ENCODE measurements at regions not wholly inside any gene's neighbourhood (a gene's known extent, or its start where the extent isn't known, plus 50 kb on each side); places are given as distances from the start of the nearest gene placed in this dataset.

DNA sequence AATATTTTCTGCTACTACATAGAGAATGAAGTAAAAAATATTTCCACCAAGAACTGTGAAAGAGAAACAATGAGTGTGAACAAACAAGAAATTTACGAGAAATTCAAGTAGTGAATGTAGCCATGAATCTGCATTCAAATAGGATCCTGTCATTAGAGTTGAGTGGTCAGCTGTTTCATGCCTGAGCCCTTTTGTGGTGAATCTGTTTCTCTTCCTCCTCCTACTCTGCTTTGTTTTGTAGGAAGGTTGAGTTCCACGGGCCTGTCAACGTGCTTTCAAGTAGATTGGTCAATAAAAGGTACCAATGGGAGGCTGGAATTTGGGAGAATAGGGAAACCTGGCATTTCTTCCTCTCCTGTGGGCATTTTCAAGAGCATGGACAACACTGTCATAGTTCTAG, 1749.6 kb upstream of the FLRT2 start:
- TF ChIP-seq, protein P1, sequence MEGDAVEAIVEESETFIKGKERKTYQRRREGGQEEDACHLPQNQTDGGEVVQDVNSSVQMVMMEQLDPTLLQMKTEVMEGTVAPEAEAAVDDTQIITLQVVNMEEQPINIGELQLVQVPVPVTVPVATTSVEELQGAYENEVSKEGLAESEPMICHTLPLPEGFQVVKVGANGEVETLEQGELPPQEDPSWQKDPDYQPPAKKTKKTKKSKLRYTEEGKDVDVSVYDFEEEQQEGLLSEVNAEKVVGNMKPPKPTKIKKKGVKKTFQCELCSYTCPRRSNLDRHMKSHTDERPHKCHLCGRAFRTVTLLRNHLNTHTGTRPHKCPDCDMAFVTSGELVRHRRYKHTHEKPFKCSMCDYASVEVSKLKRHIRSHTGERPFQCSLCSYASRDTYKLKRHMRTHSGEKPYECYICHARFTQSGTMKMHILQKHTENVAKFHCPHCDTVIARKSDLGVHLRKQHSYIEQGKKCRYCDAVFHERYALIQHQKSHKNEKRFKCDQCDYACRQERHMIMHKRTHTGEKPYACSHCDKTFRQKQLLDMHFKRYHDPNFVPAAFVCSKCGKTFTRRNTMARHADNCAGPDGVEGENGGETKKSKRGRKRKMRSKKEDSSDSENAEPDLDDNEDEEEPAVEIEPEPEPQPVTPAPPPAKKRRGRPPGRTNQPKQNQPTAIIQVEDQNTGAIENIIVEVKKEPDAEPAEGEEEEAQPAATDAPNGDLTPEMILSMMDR (conservative IDR thresholded peaks at IDR 0.05; ENCODE audit: low read depth in 2 of 2) = no peak
- TF ChIP-seq JUNB (IDR thresholded peaks at IDR 0.05; ENCODE audit: unreplicated experiment) (no peak), EZH2 (IDR thresholded peaks at IDR 0.05; ENCODE audit: low read depth, unreplicated experiment) (no peak), POLR2AphosphoS5 (IDR thresholded peaks at IDR 0.05; ENCODE audit: low read depth) (no peak), EZH2phosphoT487 (IDR thresholded peaks at IDR 0.05; ENCODE audit: unreplicated experiment) (no peak), ZNF331 (CRISPR knock-in tag; IDR thresholded peaks at IDR 0.05; ENCODE audit: low read depth) (no peak), CREB1 (CRISPR knock-in tag; IDR thresholded peaks at IDR 0.05; ENCODE audit: low read depth) (no peak), STAT1 (IDR thresholded peaks at IDR 0.05; ENCODE audit: unreplicated experiment) (no peak)
- TF ChIP-seq, protein P2, sequence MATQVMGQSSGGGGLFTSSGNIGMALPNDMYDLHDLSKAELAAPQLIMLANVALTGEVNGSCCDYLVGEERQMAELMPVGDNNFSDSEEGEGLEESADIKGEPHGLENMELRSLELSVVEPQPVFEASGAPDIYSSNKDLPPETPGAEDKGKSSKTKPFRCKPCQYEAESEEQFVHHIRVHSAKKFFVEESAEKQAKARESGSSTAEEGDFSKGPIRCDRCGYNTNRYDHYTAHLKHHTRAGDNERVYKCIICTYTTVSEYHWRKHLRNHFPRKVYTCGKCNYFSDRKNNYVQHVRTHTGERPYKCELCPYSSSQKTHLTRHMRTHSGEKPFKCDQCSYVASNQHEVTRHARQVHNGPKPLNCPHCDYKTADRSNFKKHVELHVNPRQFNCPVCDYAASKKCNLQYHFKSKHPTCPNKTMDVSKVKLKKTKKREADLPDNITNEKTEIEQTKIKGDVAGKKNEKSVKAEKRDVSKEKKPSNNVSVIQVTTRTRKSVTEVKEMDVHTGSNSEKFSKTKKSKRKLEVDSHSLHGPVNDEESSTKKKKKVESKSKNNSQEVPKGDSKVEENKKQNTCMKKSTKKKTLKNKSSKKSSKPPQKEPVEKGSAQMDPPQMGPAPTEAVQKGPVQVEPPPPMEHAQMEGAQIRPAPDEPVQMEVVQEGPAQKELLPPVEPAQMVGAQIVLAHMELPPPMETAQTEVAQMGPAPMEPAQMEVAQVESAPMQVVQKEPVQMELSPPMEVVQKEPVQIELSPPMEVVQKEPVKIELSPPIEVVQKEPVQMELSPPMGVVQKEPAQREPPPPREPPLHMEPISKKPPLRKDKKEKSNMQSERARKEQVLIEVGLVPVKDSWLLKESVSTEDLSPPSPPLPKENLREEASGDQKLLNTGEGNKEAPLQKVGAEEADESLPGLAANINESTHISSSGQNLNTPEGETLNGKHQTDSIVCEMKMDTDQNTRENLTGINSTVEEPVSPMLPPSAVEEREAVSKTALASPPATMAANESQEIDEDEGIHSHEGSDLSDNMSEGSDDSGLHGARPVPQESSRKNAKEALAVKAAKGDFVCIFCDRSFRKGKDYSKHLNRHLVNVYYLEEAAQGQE (IDR thresholded peaks at IDR 0.05; ENCODE audit: unreplicated experiment) = no peak

All from GM23338 (cell line).